Endothelial cell of umbilical vein (primary cell): ENCODE measurements at regions not wholly inside any gene's neighbourhood (a gene's known extent, or its start where the extent isn't known, plus 50 kb on each side); places are given as distances from the start of the nearest gene placed in this dataset.

ENCODE experiments used
- CTCF ChIP-seq, 2 donors: IDR thresholded peaks; 1 replicate in 1 of 2; 2 replicates in 1 of 2; pipeline ENCODE4 v1.5.1; 2011; ENCODE audit warnings: low read length in 2 of 2, mild to moderate bottlenecking in 2 of 2, moderate library complexity in 2 of 2, control low read depth in 1 of 2, inconsistent platforms in 1 of 2, low read depth in 1 of 2; ENCODE audit not compliant: insufficient read depth in 1 of 2; ENCODE audit errors: extremely low read depth in 1 of 2
- EZH2 ChIP-seq: IDR thresholded peaks from 2 replicates; pipeline ENCODE4 v1.6.1; 2012; ENCODE audit warnings: borderline replicate concordance, low read depth, mild to moderate bottlenecking, moderate library complexity, low read length, inconsistent platforms; ENCODE audit not compliant: severe bottlenecking
- POLR2AphosphoS5 ChIP-seq: IDR thresholded peaks from 2 replicates; pipeline ENCODE4 v1.6.1; 2012; ENCODE audit warnings: low read depth, mild to moderate bottlenecking, control low read depth, low read length, moderate library complexity; ENCODE audit not compliant: insufficient read depth

- TF ChIP-seq CTCF (IDR thresholded peaks at IDR 0.05; ENCODE audit: extremely low read depth in 1 of 2, insufficient read depth in 1 of 2, low read depth in 1 of 2, low read length in 2 of 2) = no peak
- TF ChIP-seq EZH2 = no peak
- no peak for TF ChIP-seq POLR2AphosphoS5
These were observed 213.5 kb downstream of the NECTIN3 start for GRCh38 chr3:111285184-111285538.
